CD4-positive, alpha-beta T cell treated with Interleukin-4 for 4 hours (primary cell): ENCODE measurements at regions not wholly inside any gene's neighbourhood (a gene's known extent, or its start where the extent isn't known, plus 50 kb on each side); places are given as distances from the start of the nearest gene placed in this dataset.
"Not testable (repeated sequence)": the region's sequence is repeated elsewhere in the genome, so short reads cannot be mapped to it uniquely, and the experiment has no call there.

Experiments used
- DNase-seq: peaks from one replicate; pipeline ENCODE4 v3.0.0-alpha.2; 2020

DNA sequence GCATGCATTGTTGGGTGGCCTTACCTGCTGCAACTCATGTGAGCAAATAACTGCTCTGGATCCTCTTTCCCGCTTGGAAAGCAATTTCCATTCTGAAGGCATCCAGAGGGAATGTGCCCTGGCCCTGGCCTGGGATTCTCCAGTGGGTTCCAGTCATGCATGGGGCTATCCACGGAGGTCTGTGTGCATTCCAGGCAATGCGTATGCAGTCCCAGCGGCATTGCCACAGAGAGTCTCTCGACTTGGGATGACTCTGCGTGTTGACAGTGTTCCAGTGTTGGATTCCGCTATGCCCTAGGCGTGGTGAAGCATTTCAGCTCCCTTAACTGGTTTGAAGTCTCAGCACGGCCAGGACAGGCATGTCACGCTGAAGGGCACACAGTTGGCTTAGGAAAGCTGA is 113.9 kb downstream of the SNRPN start:
- DNase-seq, result no peak

DNA sequence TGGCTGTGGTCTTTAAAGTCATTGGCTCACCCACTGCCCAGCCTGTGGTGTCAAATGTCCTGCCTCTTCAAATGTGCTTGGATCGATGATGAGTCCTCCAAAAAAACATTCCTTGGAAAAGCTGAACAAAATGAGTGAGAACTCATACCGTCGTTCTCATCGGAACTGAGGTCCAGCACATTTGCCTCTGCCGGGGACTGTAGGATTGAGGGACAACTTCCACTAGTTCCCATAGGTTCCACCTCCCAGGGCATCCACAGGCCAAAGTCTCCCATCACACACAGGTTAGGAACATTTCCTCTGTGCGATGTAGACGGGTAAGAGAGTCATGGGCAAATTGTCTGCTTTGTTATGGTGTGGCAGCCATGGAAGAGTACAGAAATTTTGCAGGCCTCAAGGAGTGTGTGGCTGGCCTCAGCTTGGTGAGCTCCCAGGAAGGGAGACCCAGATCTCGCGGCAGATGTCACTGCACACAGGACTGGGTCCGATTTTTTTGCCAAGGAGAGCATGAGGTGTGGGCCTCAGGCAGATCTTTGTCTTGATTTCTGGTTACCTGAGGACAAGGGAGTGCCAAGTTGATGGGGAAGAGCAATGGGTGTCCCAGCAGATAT is 115.7 kb downstream of the SNRPN start:
- DNase-seq, result no peak

DNA sequence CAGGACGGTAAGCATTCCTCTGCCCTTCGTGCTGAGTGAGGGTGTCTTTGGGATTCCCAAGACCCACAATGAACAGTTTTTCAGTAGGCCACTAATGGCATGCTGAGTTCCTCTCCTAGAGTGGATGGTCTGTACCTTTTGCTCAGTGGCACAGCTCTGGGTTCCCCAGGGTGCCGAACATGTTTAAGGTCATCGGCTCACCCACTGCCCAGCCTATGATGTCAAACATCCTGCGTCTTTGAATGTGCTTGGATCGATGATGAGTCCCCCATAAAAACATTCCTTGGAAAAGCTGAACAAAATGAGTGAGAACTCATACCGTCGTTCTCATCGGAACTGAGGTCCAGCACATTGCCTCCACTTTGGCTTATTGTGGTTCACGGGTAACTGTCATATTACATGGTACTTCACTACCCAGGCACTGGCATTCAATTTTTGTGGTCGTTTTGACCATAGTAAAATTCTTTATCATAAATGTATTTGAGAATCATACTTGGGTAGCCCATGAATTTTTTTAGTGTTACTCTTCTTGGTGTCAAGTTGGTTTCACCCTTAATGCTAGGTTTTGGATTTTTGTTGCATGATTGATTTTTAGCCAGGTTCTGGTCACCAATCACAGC is 118.2 kb downstream of the SNRPN start:
- DNase-seq, result no peak

DNA sequence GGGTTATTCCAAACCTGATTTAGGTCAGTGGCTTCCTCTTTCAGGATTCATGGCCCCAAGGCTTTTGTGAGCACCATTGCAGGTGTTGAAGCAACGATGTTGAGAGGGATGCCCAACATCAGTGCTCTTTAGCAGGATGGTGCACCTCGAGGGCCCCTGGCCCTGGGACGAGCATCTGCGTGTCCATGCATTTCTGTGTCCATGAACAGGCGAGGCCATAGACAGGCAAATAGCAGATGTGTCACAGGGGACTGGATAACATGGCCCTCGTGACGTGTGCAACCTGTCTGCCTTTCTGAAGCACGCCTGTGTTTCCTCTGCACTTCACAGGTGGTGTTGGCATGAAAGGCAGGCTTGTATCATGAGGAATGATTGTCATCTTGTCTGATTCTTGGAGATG is 132.3 kb downstream of the SNRPN start:
- DNase-seq, result no peak

DNA sequence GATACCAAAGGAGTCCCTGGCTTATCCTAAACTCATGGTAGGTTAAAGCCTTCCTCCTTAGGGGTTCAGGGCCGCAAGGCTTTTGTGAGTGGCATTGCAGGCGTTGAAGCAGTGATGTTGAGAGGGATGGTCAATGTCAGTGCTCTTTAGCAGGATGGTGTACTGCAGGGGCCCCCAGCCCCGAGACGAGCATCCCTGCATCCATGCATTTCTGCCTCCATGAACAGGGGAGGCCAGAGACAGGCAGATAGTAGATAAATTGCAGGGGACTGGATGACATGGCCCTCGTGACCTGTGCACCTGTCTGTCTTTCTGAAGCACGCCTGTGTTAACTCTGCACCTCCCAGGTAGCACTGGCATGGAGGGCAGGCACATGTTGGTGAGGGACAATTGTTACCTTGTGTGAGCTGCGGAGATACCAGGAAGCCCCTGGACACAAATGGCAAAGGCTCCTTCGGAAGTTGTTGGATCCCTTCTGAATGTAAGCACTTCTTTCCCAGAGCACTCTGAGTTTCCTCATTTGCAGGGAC is 133.5 kb downstream of the SNRPN start:
- no peak for DNase-seq

DNA sequence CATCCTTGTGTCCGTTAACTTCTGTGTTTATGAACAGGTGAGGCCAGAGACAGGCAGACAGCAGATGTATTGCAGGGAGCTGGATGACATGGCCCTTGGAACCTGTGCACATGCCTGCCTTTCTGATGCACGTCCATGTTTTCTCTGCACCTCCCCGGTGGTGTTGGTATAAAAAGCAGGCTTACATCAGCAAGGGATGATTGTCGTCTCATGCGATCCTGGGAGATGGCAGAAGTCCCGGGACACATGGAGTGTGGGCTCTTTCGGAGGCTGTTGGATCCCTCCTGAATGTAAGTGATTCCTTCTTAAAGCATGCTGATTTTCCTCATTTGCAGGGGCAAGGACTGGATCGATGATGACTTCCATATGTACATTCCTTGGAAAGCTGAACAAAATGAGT is 134.8 kb downstream of the SNRPN start:
- no peak for DNase-seq

DNA sequence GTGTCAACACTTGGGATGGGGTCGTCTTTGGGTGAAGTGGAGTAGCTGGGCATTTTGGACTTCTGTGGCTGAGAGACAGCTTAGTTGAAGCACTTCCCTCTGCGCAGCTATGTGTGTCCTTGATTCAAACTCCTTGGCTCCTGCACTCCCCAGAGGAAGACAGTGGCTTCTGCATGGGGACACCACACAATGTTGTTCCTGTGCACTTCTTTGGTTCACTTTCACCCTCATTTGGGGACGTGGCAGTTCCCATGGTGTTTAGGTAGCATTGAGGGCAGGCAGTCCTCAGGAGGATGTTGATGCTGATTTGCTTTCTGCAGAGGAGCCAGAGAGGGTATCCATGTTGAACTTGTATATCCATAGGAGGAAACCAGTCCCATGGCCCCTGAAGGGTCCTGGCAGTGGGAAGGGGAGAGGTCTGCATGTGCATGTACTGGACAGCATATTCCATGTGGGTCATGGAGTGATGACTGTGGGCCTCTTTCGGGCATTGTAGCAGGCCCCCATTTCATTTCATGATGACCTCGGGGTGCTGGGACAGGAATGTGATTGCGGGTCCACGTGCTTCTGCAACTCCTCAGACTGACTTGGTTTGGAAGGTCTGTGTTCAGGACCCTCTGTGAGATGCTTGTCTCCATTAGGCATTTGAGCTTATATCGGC is 135.4 kb downstream of the SNRPN start:
- DNase-seq, result no peak

DNA sequence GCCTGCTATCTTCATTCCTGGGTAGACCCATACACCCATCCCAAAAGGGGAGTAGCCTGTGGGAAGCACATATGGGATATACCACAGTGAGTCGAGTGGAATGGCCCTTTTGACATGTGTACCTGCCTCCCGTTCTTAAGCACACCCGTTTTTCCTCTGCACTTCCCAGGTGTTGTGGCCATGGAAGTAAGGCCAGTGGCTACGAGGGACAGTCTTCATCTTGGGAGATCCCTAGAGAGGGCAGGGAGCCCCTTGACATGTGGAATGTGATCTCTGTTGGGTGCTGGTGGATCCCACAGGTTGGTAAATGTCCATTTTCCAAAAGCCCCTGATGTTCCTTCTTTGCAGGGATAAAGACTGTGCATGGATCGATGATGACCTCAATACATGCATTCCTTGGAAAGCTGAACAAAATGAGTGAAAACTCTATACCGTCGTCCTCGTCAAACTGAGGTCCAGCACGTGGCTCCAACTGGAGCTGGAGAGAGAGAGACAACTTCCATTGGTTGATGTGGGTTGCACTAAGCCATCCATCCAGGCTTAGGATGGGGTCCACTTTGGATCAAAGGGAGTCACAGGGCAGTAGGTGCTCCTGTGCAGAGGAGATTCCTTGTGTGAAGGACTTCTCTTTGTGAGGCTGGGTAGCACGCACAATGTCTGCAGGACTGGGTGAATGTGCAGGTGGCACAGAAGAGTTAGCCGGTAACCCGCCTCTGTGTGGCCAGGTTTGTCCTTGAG is 136.8 kb downstream of the SNRPN start:
- DNase-seq, result no peak

DNA sequence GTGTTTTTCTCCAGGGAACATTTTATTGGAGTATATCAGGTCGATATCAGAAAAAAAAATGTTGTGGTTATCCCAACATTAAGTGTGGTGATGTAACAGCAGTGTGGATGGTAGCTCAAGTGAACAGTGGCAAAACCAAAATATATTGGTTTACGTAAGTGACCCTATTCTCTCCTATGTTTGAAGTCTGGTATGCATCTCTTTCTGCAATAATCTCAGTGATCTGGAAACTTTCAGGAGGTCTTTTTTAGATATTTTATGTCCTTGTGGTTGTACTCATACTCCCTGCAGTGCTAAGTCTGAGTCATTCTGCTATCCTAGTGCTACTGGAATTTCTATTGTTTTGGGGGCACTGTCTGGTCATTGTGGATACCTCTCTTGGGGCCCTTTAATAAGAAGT is 137.9 kb downstream of the SNRPN start:
- no peak for DNase-seq

DNA sequence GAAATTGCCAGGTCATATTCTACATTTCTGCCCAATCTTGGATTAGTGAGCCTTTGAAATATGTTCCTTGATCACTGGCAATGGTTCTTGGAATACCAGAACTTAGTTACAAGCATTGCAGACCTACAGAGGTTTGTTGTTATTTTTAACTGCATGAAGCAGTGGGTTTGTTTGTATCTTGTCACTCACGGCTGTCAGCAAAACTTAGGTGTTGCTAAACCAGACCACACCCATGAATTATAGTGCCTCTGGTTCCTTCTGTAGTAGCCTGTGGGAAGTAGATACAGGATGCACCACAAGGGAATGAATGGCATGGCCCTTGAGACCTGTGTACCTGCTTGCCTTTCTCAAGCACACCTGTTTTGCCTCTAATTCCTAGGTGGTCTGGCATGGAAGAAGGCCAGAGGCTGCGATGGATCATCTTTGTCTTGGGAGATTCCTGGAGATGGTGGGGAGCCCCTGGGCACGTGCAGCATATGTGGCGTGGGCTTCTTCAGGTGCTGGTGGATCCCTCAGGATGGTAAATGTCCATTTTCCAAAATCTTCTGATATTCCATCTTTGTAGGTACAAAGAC is 138.8 kb downstream of the SNRPN start:
- no peak for DNase-seq

DNA sequence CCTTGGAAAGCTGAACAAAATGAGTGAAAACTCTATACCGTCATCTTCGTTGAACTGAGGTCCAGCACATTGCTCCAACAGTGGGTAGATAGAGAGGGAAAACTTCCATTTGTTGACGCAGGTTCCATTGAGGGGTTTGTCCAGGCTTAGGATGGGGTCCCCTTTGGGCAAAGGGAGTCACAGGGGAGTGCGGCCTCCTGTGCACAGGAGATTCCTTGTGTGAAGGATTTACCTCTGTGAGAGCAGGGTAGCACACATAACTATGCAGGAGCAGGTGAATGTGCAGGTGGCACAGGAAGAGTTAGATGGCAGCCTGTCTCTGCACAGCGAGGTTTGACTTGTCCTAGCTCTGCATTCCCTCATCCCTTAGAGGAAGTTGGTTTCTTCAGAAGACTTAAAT is 139.3 kb downstream of the SNRPN start:
- no peak for DNase-seq

DNA sequence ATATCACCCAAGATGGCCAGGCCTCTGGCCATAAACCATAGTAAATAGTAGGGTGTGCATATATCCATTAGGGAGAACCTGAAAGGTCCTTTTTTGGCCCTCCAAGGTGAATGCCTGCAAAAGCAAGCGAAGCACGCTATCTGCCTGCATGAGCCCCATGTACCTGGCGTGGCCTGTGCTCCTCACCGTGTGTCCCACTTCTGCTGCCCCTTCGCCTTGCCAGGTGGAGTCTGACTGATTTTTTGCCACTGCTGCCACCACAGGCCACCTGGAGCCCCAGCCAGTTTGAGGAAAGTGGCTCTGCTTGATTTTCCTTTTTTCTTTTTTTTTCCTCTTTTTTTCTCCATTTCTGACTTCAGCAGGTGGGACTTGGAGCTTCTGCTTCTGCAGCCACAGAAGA is 139.7 kb downstream of the SNRPN start:
- no peak for DNase-seq

DNA sequence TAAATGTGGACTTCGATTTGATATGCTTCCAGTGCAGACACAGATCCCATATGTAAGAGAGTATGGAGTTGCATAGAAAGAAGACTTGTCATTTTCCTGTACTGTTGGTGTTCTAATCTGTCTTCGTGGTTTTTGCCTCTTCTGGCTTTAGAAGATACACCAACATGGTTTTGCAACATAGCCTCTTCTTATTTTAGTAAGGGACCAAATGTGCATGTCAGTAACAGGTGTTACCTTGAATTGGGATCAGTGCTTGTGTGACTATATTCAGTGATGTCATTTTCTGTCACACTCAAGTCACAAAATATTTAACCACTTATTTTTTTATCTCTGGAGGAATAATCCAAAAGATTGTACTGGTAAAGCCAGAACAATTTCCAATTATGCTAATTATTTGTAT is 140.4 kb downstream of the SNRPN start:
- DNase-seq, result no peak

DNA sequence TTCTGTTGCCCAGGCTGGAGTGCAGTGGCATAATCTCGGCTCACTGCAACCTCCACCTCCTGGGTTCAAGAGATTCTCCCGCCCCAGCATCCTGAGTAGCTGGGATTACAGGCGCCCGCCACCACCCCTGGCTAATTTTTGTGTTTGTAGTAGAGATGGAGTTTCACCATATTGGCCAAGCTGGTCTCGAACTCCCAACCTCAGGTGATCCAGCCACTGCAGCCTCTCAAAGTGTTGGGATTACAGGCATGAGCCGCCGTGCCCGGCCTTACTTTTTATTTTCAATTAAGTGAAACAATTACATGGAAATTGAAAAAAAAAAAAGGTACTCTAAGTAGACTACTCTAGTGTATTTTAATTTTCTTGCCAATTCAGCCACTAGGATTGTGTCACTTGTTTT is 145.2 kb downstream of the SNRPN start:
- DNase-seq, result not testable (repeated sequence)

DNA sequence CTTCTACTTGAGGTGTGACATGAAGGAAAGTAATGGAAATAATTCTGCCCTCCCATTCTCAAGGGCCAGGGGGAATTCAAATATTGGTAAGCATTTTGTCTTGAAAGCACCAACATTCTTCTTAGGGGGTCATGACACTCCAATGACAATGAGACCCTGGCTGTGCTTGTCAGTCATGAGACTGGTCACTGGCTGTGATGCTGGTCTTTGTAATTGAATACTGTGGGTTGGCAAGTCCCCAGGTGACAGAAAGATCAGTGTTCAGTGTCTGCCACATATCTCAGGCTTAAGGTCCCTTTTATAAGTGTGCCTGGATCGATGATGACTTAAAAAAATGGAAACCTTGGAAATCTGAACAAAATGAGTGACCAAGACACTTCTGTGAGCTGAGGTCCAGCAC is 151.4 kb downstream of the SNRPN start:
- DNase-seq, result no peak

DNA sequence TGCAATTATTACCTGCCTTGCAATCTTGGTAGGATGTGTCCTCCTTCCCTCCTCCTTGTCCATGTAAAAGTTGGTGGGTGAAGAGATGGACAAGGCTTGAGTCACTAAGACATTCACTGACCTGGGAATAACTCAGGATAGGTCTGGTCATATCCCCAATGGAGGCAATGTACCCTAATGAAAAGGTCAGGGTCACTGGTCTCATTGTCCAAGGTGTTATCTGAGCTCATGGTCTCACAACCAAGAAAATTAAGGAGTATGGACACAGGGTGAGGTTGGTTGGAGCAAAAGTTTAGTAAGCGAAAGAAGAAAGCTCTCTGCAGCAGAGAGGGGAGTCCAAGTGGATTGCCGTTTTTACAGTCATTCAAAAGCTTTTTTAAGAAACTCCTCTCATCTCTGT is 179.0 kb downstream of the SNRPN start:
- no peak for DNase-seq

DNA sequence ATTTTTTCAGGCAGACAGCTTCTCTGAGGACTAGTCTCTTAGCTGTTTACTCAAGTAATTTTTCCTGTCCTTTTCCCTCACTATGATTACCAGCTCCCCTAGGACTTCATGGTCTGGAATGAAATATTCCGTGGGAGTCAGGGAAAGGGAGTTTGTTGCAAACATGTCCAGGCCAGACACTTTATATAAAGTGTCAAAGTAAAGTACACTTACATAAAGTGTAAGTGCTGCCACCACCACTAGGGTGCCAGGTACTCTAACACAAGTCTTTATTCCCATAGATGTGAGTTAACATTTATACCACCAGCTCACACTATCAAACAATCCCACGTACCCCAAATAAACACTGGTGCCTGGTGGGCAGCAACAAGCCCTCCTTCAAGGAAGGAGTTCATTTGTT is 179.8 kb downstream of the SNRPN start:
- no peak for DNase-seq

DNA sequence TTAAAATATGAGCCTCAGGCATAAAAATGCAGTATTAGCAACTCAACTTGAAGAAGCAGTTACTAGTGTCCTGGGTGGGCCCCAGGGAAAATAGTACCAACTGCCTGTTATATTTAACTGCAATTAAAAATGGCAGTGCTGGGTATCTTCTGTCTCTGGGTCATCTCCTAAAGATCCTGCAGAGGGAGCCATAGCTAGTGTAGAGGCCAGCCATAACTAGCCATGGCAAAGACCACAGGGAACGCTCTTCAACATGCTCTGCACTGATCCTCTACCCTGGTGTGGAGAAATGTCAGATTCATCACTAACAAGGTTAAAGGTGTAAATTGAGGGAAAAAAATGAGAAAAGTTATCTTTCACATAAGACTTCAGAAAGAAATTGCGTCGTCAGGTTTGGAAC is 181.3 kb downstream of the SNRPN start:
- DNase-seq, result no peak

DNA sequence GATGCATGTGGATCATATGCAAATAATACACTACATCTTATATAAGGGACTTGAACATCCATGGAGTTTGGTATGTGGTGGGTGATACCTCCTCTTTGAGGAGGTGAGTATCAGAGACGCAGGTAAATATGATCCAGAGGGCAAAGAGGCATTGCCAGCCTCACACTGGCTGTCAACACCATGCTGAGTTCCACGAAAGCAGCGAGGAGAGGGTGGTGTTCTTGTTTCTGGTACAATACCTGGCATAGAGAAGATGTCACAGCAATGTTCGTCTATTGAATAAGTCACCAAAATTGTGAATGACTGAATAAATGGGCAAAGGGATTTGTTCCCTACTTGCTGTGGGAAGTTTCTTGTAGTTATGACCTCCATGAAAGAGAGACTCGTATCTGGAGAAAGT is 182.2 kb downstream of the SNRPN start:
- DNase-seq, result no peak

DNA sequence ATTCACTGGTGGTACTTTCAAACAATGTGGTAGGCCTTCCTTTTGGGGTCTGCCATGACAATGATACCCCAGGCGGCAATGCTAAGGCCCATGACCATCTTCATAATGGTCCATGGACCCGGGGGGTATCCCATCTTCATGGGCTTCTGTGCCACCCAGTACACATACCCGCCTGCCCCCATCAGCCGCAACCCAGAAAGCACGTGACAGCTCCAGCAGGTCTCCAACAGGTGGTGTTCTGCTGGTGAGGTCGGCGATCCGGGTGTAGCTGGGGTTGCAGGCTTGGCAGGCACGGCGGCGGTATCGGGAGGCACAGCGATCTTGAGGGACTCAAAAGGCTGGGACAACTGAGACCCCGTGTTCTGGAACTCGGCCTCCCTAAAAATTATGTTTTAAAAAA is 214.5 kb downstream of the SNRPN start:
- no peak for DNase-seq

DNA sequence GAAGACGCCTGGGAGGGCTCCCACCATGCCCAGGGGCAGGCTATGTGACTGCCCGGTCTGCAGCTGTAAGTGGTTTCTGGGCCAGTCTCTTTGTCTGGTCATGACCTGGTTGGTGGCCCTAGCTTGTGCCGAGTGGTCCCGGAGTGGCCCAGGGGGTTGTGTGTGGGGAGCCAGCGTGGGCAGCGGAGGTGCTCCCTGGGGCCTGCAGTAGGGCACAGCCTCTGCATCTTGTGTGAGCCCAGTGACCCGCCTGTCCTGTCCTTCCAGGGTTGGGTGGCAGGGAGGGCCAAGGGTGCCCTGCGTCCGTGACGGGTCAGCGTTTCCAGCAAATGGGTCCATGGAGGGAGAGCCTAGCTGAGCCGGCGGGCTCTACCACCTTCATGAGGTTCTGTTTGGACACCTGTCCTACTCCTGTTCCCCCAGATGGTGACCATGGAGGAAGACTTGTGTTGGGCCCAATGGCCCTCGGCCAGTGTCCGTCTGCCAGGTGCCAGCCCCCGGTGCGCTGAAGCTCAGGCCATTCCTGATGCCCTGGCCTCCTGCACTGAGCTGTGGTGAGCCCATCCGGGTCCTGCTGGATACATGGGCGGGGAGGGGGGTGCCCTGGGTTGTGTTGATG is 215.4 kb downstream of the SNRPN start:
- DNase-seq, result no peak

DNA sequence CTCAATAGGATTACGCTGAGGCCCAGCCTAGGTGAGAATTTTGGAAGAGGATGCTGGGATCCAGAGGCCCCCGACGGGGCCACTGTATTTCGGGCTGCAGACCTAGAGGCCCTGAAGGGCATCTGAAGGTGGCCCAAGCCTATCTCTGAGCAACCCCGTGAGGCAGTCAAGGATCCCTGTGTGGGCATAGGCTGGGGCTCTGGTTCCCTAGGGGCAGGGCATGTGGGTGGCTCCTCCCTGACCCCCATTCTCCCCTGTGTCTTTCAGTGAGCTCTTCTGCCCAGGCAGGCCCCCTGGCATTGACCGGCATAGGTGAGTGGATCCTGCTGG is 216.0 kb downstream of the SNRPN start:
- DNase-seq, result no peak
